ENCODE measurements at regions not wholly inside any gene's neighbourhood (a gene's known extent, or its start where the extent isn't known, plus 50 kb on each side); places are given as distances from the start of the nearest gene placed in this dataset.
A peak's percentile ranks its signal among the peaks of the same experiment; 100 is the strongest.
"Not testable (repeated sequence)": the region's sequence is repeated elsewhere in the genome, so short reads cannot be mapped to it uniquely, and the experiment has no call there.

- TF ChIP-seq, protein P1, sequence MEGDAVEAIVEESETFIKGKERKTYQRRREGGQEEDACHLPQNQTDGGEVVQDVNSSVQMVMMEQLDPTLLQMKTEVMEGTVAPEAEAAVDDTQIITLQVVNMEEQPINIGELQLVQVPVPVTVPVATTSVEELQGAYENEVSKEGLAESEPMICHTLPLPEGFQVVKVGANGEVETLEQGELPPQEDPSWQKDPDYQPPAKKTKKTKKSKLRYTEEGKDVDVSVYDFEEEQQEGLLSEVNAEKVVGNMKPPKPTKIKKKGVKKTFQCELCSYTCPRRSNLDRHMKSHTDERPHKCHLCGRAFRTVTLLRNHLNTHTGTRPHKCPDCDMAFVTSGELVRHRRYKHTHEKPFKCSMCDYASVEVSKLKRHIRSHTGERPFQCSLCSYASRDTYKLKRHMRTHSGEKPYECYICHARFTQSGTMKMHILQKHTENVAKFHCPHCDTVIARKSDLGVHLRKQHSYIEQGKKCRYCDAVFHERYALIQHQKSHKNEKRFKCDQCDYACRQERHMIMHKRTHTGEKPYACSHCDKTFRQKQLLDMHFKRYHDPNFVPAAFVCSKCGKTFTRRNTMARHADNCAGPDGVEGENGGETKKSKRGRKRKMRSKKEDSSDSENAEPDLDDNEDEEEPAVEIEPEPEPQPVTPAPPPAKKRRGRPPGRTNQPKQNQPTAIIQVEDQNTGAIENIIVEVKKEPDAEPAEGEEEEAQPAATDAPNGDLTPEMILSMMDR (IDR thresholded peaks at IDR 0.05; ENCODE audit: insufficient read depth, low read depth, low read length, missing control alignments), result no peak
- peak; percentile 16 for DNase-seq (ENCODE audit: low read depth)
- H3K4me3 ChIP-seq (ENCODE audit: low read depth, low read length), result no peak overlapping the region
These were observed 170.8 kb downstream of the PMAIP1 start for GRCh38 chr18:60070631-60071030.

GRCh38 chr18:60069145-60069544 is 169.3 kb downstream of the PMAIP1 start:
- TF ChIP-seq, protein P1 (IDR thresholded peaks at IDR 0.05; ENCODE audit: insufficient read depth, low read depth, low read length, missing control alignments), result no peak
- DNase-seq (ENCODE audit: low read depth), result no peak
- no peak overlapping the region for H3K4me3 ChIP-seq (ENCODE audit: low read depth, low read length)

DNA sequence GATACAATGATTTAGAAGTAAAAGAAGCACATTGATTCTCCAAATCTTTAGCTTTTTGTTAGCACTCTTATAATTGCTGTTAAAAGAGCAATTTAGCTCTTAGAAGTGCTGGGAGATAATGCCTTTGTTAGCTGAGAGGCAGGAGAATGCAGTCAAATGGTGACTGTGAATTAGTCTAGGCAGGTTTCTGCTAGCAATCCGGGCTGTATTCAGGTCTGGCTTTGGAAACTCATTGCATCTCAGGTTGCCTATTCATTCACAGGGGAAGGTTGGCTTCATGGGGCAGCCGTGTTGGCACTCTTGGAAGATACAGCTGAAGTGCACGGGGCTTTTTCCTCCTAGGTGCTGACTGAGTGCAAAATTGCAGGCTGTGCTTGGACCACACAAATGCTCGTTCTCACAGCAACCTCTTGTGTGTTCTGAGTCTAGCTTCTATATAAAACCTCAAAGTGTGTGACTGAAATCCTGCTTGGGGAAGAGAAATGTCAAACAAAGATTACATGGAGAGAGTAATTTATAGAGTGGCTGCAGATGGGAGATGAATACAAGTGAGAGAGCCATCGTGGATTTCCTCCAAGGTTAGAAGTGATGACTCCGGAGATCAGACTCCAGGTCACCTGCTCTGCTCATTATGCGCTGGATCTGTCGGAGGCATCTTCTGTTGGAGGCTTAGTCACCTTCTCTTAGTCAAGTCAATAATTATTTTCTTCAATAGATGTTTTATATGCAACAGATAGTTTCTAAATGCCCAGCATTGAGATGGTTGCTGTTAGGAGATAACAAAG is 167.8 kb downstream of the PMAIP1 start:
- DNase-seq (ENCODE audit: low read depth), result no peak
- TF ChIP-seq, protein P1 (IDR thresholded peaks at IDR 0.05; ENCODE audit: insufficient read depth, low read depth, low read length, missing control alignments), result no peak
- no peak overlapping the region for H3K4me3 ChIP-seq (ENCODE audit: low read depth, low read length)

DNA sequence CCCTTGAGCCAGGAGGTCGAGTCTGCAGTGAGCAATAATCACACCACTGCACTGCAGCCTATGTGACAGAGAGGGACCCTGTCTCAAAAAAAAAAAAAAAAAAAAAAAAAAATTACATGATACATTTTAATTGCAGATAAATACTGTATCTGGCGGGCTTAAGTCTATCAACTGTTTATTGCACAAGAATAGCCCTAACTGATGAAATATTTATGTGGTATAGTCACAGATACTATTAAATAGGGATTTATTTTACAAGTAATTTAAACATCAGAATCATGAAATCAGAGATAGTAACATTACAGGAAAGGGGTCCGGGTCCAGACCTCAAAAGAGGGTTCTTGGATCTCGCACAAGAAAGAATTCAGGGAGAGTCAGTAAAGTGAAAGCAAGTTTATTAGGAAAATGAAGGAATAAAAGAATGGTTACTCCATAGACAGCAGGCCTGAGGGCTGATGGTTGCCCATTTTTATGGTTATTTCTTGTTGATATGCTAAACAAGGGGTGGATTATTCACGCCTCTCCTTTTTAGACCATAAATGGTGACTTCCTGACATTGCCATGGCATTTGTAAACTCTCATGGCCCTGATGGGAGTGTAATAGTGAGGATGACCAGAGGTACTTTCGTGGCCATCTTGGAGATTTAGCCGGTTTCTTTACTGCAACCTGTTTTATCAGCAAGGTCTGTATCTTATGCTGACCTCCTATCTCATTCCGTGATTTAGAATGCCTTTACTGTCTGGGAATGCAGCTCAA is 166.6 kb downstream of the PMAIP1 start:
- H3K4me3 ChIP-seq (ENCODE audit: low read depth, low read length), result no peak overlapping the region
- DNase-seq (ENCODE audit: low read depth), result no peak

DNA sequence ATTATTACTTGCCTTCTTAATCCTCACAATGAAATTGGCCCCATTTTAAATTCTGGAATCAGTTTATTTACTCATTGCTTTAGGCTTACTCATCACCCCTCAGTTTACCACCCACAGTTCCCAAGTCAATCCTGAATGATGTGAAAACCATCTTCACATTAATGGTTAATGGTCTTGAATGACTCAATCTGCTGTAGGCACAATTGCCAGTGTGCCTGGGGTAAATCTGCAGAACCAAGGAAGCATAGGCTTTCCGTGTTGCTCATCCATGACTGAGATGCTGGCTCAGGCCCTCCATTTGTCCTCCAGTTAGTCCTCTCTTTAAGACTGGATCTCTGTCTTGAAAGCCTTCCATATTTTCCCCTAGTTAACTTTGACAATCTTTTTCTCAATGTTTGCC is 164.5 kb downstream of the PMAIP1 start:
- no peak overlapping the region for H3K4me3 ChIP-seq (ENCODE audit: low read depth, low read length)
- no peak for DNase-seq (ENCODE audit: low read depth)
- TF ChIP-seq, protein P1 (IDR thresholded peaks at IDR 0.05; ENCODE audit: insufficient read depth, low read depth, low read length, missing control alignments), result no peak

More for the DNA sequence above, 166.6 kb downstream of the PMAIP1 start:
- TF ChIP-seq, protein P1 (IDR thresholded peaks at IDR 0.05; ENCODE audit: insufficient read depth, low read depth, low read length, missing control alignments), result no peak

DNA sequence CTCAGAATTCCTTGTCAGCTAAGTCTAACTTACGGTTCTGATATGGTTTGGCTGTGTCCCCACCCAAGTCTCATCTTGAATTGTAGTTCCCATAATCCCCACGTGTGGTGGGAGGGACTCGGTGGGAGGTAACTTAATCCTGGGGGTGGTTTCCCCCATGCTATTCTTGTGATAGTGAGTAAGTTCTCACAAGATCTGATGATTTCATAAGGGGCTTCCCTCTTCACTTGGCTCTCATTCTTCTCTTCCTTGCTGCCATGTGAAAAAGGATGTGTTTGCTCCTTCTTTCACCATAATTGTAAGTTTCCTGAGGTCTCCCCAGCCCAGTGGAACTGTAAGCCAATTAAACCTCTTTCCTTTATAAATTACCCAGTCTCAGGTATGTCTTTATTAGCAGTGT is 163.0 kb downstream of the PMAIP1 start:
- DNase-seq (ENCODE audit: low read depth), result peak; percentile 10
- H3K4me3 ChIP-seq (ENCODE audit: low read depth, low read length), result not testable (repeated sequence)

DNA sequence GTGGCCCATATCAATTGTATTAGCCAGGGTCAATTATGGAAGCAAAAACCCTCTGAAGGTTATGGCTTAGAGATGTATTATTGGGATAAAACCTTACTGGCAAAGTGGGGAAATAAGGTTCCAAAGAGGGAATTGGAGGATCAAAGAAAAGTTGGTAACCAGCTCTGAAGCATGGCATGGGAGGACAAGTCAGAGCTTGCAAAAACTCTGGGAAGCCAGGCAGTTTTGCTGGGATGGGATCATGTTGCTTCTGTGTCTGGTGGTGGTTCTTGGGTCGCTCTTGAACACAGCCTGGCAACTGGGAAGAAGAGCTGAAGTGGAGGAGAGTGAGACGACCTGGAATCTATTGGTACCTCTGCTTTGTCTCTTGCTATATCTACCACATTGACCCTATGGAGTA is 162.6 kb downstream of the PMAIP1 start:
- TF ChIP-seq, protein P1 (IDR thresholded peaks at IDR 0.05; ENCODE audit: insufficient read depth, low read depth, low read length, missing control alignments), result no peak
- no peak for DNase-seq (ENCODE audit: low read depth)
- no peak overlapping the region for H3K4me3 ChIP-seq (ENCODE audit: low read depth, low read length)
